ENCODE measurements at regions not wholly inside any gene's neighbourhood (a gene's known extent, or its start where the extent isn't known, plus 50 kb on each side); places are given as distances from the start of the nearest gene placed in this dataset.

DNA sequence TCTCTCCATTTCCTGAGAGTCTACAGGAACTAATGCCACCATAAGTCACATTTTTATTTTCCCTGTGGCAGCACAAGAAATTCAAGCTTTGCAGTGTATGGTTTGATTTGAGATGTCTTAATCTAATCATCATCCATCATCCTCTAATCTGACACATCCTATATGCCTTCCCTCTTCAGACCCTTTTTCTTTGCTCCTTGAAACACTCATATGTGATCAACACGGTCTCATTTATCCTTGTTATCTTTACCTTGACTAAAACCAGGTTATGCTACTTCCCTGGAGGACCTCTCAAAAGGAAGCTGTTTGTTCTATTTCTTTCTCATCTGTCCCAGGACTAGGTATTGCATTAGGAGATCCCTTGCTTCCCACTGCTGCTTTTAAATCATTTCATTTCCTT lies 146.9 kb upstream of the MRPS30 start:
- H3K4me3 ChIP-seq (ENCODE audit: low read depth, low read length), result no peak overlapping the region
- H3K4me1 ChIP-seq (ENCODE audit: control insufficient read depth, insufficient read depth, low read length), result no peaks in the 10 kb centered on the region
- H3K9me3 ChIP-seq (ENCODE audit: control insufficient read depth, insufficient read depth, low read depth, low read length), result peaks cover 12% of the 10 kb centered on the region
- no peak overlapping the region for H3K9ac ChIP-seq (ENCODE audit: low read length)
- H3K36me3 ChIP-seq (ENCODE audit: control insufficient read depth, insufficient read depth, low read length), result no peaks in the 10 kb centered on the region
- no peaks in the 10 kb centered on the region for H3K27me3 ChIP-seq (ENCODE audit: control insufficient read depth, insufficient read depth, low read length)
- H3K27ac ChIP-seq (ENCODE audit: low read depth, low read length), result no peak overlapping the region

GRCh38 chr5:44660251-44660650 lies 148.5 kb upstream of the MRPS30 start:
- H3K27me3 ChIP-seq (ENCODE audit: control insufficient read depth, insufficient read depth, low read length), result no peaks in the 10 kb centered on the region
- no peaks in the 10 kb centered on the region for H3K36me3 ChIP-seq (ENCODE audit: control insufficient read depth, insufficient read depth, low read length)
- H3K9ac ChIP-seq (ENCODE audit: low read length), result no peak overlapping the region
- H3K27ac ChIP-seq (ENCODE audit: low read depth, low read length), result no peak overlapping the region
- H3K9me3 ChIP-seq (ENCODE audit: control insufficient read depth, insufficient read depth, low read depth, low read length), result peaks cover 28% of the 10 kb centered on the region
- no peak overlapping the region for H3K4me3 ChIP-seq (ENCODE audit: low read depth, low read length)
- H3K4me1 ChIP-seq (ENCODE audit: control insufficient read depth, insufficient read depth, low read length), result no peaks in the 10 kb centered on the region

DNA sequence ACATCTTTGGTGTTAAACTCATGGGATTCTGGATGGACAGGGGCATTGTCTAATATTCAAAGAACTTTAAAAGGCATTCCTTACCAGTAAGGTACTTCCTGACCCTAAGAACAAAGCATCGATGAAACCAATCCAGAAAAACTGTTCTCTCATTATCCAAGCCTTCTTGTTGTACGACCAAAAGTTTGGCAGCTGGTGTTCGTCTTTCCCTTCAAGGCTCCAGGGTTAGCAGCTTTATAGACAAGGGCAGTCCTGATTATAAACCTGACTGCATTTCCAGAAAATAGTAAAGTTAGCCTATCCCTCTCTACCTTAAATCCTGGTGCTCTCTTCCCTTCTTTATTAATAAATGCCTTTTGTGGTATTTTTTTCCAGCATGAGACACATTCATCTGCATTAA lies 149.4 kb upstream of the MRPS30 start:
- Histone ChIP-seq H3K4me1 (ENCODE audit: control insufficient read depth, insufficient read depth, low read length) (no peaks in the 10 kb centered on the region), H3K9me3 (ENCODE audit: control insufficient read depth, insufficient read depth, low read depth, low read length) (peaks cover 35% of the 10 kb centered on the region)

DNA sequence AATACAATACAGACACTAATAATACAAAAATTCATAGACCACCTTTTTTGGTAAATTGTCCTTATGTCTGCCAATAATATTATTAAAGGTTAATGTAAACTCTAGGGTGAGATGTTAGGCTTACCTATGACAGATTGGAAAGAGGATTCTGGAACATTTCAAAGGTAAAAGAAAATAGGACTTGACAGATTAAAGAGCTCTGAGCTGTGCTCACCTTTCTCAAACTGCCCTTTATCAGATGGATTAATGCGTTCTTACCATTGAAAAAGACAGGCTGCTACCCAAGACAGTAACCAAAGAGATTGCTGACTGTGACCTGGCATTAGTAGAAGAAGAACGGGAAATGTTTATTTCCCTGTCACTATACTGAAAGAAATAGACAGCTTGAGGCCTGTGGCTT lies 156.1 kb upstream of the MRPS30 start:
- peaks cover 31% of the 10 kb centered on the region for H3K9me3 ChIP-seq (ENCODE audit: control insufficient read depth, insufficient read depth, low read depth, low read length)
- no peaks in the 10 kb centered on the region for H3K27me3 ChIP-seq (ENCODE audit: control insufficient read depth, insufficient read depth, low read length)
- no peaks in the 10 kb centered on the region for H3K36me3 ChIP-seq (ENCODE audit: control insufficient read depth, insufficient read depth, low read length)
- H3K27ac ChIP-seq (ENCODE audit: low read depth, low read length), result no peak overlapping the region
- no peak overlapping the region for H3K4me3 ChIP-seq (ENCODE audit: low read depth, low read length)
- no peak overlapping the region for H3K9ac ChIP-seq (ENCODE audit: low read length)
- H3K4me1 ChIP-seq (ENCODE audit: control insufficient read depth, insufficient read depth, low read length), result no peaks in the 10 kb centered on the region

More for the DNA sequence above, 149.4 kb upstream of the MRPS30 start:
- Histone ChIP-seq H3K9ac (ENCODE audit: low read length) (no peak overlapping the region), H3K36me3 (ENCODE audit: control insufficient read depth, insufficient read depth, low read length) (no peaks in the 10 kb centered on the region), H3K27me3 (ENCODE audit: control insufficient read depth, insufficient read depth, low read length) (no peaks in the 10 kb centered on the region), H3K4me3 (ENCODE audit: low read depth, low read length) (no peak overlapping the region), H3K27ac (ENCODE audit: low read depth, low read length) (no peak overlapping the region)

GRCh38 chr5:44646016-44646415 lies 162.7 kb upstream of the MRPS30 start:
- no peak overlapping the region for H3K27ac ChIP-seq (ENCODE audit: low read depth, low read length)
- no peak overlapping the region for H3K9ac ChIP-seq (ENCODE audit: low read length)
- H3K4me3 ChIP-seq (ENCODE audit: low read depth, low read length), result no peak overlapping the region

DNA sequence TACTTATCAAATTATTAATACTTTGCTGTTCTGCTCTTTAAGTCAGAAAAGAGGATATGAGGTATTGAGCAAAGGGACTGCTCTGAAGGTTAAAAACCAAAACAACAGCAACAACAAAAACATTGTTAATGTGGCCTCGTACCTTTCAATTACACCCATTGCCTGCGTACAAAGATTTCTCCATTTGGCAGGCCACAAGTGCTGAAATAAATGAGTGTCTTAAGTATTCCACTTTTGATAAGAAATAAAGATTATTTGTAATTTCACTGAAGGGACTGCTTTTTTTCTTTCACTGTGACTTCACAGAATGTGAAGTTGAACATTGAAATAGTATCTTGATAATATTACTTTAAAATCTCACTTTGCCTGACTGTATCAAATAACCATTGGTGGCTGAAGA lies 163.2 kb upstream of the MRPS30 start:
- no peak overlapping the region for H3K9ac ChIP-seq (ENCODE audit: low read length)
- H3K4me1 ChIP-seq (ENCODE audit: control insufficient read depth, insufficient read depth, low read length), result no peaks in the 10 kb centered on the region
- H3K4me3 ChIP-seq (ENCODE audit: low read depth, low read length), result no peak overlapping the region
- H3K27ac ChIP-seq (ENCODE audit: low read depth, low read length), result no peak overlapping the region
- peaks cover 4% of the 10 kb centered on the region; the same call in 1 of the 2 replicates for H3K9me3 ChIP-seq (ENCODE audit: control insufficient read depth, insufficient read depth, low read depth, low read length)
- H3K36me3 ChIP-seq (ENCODE audit: control insufficient read depth, insufficient read depth, low read length), result no peaks in the 10 kb centered on the region
- H3K27me3 ChIP-seq (ENCODE audit: control insufficient read depth, insufficient read depth, low read length), result no peaks in the 10 kb centered on the region

More at GRCh38 chr5:44646016-44646415, 162.7 kb upstream of the MRPS30 start:
- Histone ChIP-seq H3K36me3 (ENCODE audit: control insufficient read depth, insufficient read depth, low read length) (no peaks in the 10 kb centered on the region), H3K9me3 (ENCODE audit: control insufficient read depth, insufficient read depth, low read depth, low read length) (peaks cover 4% of the 10 kb centered on the region; the same call in 1 of the 2 replicates), H3K27me3 (ENCODE audit: control insufficient read depth, insufficient read depth, low read length) (no peaks in the 10 kb centered on the region), H3K4me1 (ENCODE audit: control insufficient read depth, insufficient read depth, low read length) (no peaks in the 10 kb centered on the region)

DNA sequence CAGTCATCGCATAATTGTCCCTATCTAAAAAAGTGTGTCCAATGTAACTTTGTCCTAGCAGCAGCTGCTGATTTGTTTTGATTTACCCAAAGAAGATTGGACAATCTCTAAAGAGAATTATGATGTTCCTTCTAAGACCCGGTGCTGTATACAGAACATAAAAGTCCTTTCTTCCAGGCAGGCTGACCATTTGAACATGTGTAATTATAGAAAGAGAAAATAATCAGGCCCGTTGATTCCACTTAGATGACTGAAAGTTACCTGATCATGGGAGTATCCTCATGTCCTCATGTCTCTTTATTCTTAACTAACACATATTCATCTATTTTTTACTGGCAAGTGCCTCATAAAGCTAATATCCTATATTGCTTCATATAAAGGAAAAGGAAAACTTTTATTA lies 164.1 kb upstream of the MRPS30 start:
- Histone ChIP-seq H3K4me1 (ENCODE audit: control insufficient read depth, insufficient read depth, low read length) (no peaks in the 10 kb centered on the region), H3K27me3 (ENCODE audit: control insufficient read depth, insufficient read depth, low read length) (no peaks in the 10 kb centered on the region), H3K9me3 (ENCODE audit: control insufficient read depth, insufficient read depth, low read depth, low read length) (peaks cover 4% of the 10 kb centered on the region; the same call in 1 of the 2 replicates), H3K36me3 (ENCODE audit: control insufficient read depth, insufficient read depth, low read length) (no peaks in the 10 kb centered on the region), H3K4me3 (ENCODE audit: low read depth, low read length) (no peak overlapping the region), H3K27ac (ENCODE audit: low read depth, low read length) (no peak overlapping the region), H3K9ac (ENCODE audit: low read length) (no peak overlapping the region)

GRCh38 chr5:44641820-44642219 lies 166.9 kb upstream of the MRPS30 start:
- no peak overlapping the region for H3K4me3 ChIP-seq (ENCODE audit: low read depth, low read length)
- no peak overlapping the region for H3K27ac ChIP-seq (ENCODE audit: low read depth, low read length)
- H3K9me3 ChIP-seq (ENCODE audit: control insufficient read depth, insufficient read depth, low read depth, low read length), result peaks cover 4% of the 10 kb centered on the region; the same call in 1 of the 2 replicates
- H3K27me3 ChIP-seq (ENCODE audit: control insufficient read depth, insufficient read depth, low read length), result no peaks in the 10 kb centered on the region
- no peaks in the 10 kb centered on the region; the same call in 1 of the 2 replicates for H3K4me1 ChIP-seq (ENCODE audit: control insufficient read depth, insufficient read depth, low read length)
- H3K36me3 ChIP-seq (ENCODE audit: control insufficient read depth, insufficient read depth, low read length), result no peaks in the 10 kb centered on the region
- no peak overlapping the region for H3K9ac ChIP-seq (ENCODE audit: low read length)

DNA sequence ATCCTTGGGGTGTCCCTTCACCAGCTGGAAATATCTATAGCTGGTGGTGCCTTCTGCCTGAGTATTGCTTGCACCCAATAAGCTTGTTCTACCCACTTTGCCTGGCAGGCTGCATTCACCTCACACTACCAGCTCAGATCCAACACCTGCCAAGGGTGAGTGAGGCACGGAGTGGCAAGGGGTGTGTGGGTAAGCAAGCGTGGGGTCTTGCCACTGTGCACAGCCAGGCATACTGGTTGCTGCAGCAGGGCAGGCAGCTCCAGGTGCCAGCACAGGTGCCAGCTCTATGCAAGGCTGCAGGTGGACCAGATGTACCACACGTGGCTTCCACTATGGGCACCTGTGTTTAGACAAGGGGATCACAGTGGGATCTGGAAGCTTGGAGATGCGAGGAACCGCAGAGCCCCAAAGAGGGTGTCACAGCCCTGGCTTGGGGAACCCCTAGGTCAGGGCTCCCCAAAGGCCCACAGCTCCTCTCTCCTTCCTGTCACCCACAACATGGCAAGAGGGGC lies 167.7 kb upstream of the MRPS30 start:
- Histone ChIP-seq H3K27ac (ENCODE audit: low read depth, low read length) (no peak overlapping the region), H3K4me3 (ENCODE audit: low read depth, low read length) (no peak overlapping the region), H3K36me3 (ENCODE audit: control insufficient read depth, insufficient read depth, low read length) (no peaks in the 10 kb centered on the region), H3K9me3 (ENCODE audit: control insufficient read depth, insufficient read depth, low read depth, low read length) (peaks cover 4% of the 10 kb centered on the region; the same call in 1 of the 2 replicates), H3K4me1 (ENCODE audit: control insufficient read depth, insufficient read depth, low read length) (no peaks in the 10 kb centered on the region; the same call in 1 of the 2 replicates), H3K9ac (ENCODE audit: low read length) (no peak overlapping the region), H3K27me3 (ENCODE audit: control insufficient read depth, insufficient read depth, low read length) (no peaks in the 10 kb centered on the region)

GRCh38 chr5:44637916-44638869 lies 170.6 kb upstream of the MRPS30 start:
- peaks cover 4% of the 10 kb centered on the region; the same call in 1 of the 2 replicates for H3K9me3 ChIP-seq (ENCODE audit: control insufficient read depth, insufficient read depth, low read depth, low read length)
- no peak overlapping the region for H3K9ac ChIP-seq (ENCODE audit: low read length)
- H3K4me3 ChIP-seq (ENCODE audit: low read depth, low read length), result no peak overlapping the region
- no peak overlapping the region for H3K27ac ChIP-seq (ENCODE audit: low read depth, low read length)
- no peaks in the 10 kb centered on the region; the same call in 1 of the 2 replicates for H3K4me1 ChIP-seq (ENCODE audit: control insufficient read depth, insufficient read depth, low read length)
- no peaks in the 10 kb centered on the region for H3K36me3 ChIP-seq (ENCODE audit: control insufficient read depth, insufficient read depth, low read length)
- no peaks in the 10 kb centered on the region for H3K27me3 ChIP-seq (ENCODE audit: control insufficient read depth, insufficient read depth, low read length)

- Histone ChIP-seq H3K4me1 (ENCODE audit: control insufficient read depth, insufficient read depth, low read length) (no peaks in the 10 kb centered on the region), H3K4me3 (ENCODE audit: low read depth, low read length) (no peak overlapping the region), H3K27me3 (ENCODE audit: control insufficient read depth, insufficient read depth, low read length) (peaks cover 5% of the 10 kb centered on the region; the same call in 1 of the 2 replicates), H3K9me3 (ENCODE audit: control insufficient read depth, insufficient read depth, low read depth, low read length) (no peaks in the 10 kb centered on the region), H3K36me3 (ENCODE audit: control insufficient read depth, insufficient read depth, low read length) (no peaks in the 10 kb centered on the region), H3K27ac (ENCODE audit: low read depth, low read length) (no peak overlapping the region), H3K9ac (ENCODE audit: low read length) (no peak overlapping the region)
These were observed 176.4 kb upstream of the MRPS30 start for GRCh38 chr5:44632344-44632743.

All from HUES6 (cell line).